Esophagus squamous epithelium (tissue), 4 donors: ENCODE measurements at regions not wholly inside any gene's neighbourhood (a gene's known extent, or its start where the extent isn't known, plus 50 kb on each side); places are given as distances from the start of the nearest gene placed in this dataset.

Source experiments
- CTCF ChIP-seq, 6 experiments: fragments of 450-650 bp in 4 of 6; fragments of 200-600 bp in 2 of 6; sonication (generic) in 2 of 6; IDR thresholded peaks; one replicate each; pipeline ENCODE4 v1.5.1; 2016 to 2019; ENCODE audit warnings: antibody characterized with exemption in 6 of 6, mild to moderate bottlenecking in 4 of 6, moderate library complexity in 4 of 6
- POLR2A ChIP-seq, 4 donors: fragments of 450-650 bp; IDR thresholded peaks; one replicate each; pipeline ENCODE4 v1.6.1; 2017; ENCODE audit warnings: antibody characterized with exemption in 4 of 4, mild to moderate bottlenecking in 4 of 4, moderate library complexity in 3 of 4

- TF ChIP-seq CTCF (IDR thresholded peaks at IDR 0.05) (no peak), POLR2A (IDR thresholded peaks at IDR 0.05) (no peak)
Measured at GRCh38 chr5:28896949-28897348, 1858.6 kb upstream of the CDH9 start.
